ENCODE measurements at regions not wholly inside any gene's neighbourhood (a gene's known extent, or its start where the extent isn't known, plus 50 kb on each side); places are given as distances from the start of the nearest gene placed in this dataset.

DNA sequence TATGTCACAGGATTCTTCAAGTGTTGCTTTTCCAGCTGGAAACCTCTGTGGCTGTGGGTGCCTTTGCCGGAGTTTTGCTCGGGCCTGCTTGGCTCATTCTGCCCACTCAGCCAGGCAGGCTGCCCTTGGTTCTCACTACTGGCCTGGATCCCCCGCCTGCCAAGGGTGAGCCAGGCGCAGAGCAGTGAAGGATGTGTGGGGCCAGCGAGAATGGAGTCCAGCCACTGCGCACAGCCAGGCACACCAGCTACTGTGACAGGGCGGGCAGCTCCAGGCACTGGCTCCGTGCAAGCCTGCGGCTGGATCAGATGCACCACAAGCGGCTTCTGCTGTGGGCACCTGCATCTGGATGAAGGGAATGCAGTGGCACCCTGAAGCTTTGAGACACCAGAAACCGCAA, 257.1 kb downstream of the RPRM start:
- no peaks in the 10 kb centered on the region for H3K27me3 ChIP-seq (replicated peaks in 1 of 7)
- no peak overlapping the region for H3K4me3 ChIP-seq
- no peak overlapping the region for H3K27ac ChIP-seq
- no peaks in the 10 kb centered on the region for H3K36me3 ChIP-seq
- no peaks in the 10 kb centered on the region for H3K4me1 ChIP-seq
- no peak for DNase-seq
- WGBS, 5 donors, result 89 to 96% (median 91%) methylated on average over 6 to 11 of the region's 11 CpGs
- intact Hi-C loops (cut with DNase I; ENCODE audit: low total_unique reads), result no loop called here
- peaks cover 0 to 37% (median 19%) of the 10 kb centered on the region in 8 donors for H3K9me3 ChIP-seq
- TF ChIP-seq POLR2A (IDR thresholded peaks at IDR 0.05) (no peak), POLR2AphosphoS5 (IDR thresholded peaks at IDR 0.05) (no peak)
- TF ChIP-seq, protein P1, sequence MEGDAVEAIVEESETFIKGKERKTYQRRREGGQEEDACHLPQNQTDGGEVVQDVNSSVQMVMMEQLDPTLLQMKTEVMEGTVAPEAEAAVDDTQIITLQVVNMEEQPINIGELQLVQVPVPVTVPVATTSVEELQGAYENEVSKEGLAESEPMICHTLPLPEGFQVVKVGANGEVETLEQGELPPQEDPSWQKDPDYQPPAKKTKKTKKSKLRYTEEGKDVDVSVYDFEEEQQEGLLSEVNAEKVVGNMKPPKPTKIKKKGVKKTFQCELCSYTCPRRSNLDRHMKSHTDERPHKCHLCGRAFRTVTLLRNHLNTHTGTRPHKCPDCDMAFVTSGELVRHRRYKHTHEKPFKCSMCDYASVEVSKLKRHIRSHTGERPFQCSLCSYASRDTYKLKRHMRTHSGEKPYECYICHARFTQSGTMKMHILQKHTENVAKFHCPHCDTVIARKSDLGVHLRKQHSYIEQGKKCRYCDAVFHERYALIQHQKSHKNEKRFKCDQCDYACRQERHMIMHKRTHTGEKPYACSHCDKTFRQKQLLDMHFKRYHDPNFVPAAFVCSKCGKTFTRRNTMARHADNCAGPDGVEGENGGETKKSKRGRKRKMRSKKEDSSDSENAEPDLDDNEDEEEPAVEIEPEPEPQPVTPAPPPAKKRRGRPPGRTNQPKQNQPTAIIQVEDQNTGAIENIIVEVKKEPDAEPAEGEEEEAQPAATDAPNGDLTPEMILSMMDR (IDR thresholded peaks at IDR 0.05 in 8 of 11, conservative IDR thresholded peaks at IDR 0.05 in 3 of 11), result no peak

DNA sequence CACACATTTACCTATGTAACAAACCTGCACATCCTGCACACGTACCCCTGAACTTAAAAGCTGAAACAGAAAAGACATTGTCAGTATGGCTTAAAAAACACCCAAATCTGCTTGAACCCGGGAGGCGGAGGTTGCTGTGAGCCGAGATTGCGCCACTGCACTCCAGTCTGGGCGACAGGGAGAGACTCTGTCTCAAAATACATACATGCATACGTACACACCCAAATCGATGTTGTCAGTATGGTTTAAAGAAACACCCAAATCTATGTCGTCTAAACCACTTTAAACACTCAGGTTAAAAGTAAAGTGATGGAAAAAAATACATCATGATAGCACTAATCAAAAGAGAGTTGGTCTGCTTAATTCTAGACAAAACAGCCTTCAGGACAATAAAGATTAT, 257.5 kb downstream of the RPRM start:
- Histone ChIP-seq H3K4me3 (no peak overlapping the region), H3K4me1 (no peaks in the 10 kb centered on the region), H3K27ac (no peak overlapping the region), H3K36me3 (no peaks in the 10 kb centered on the region), H3K9me3 (peaks cover 0 to 36% (median 18%) of the 10 kb centered on the region in 8 donors), H3K27me3 (replicated peaks in 1 of 7) (no peaks in the 10 kb centered on the region)
- WGBS, 5 donors, result 82 to 91% (median 85%) methylated on average over 9 of the region's 9 CpGs
- no peak for DNase-seq
- intact Hi-C loops (cut with DNase I; ENCODE audit: low total_unique reads), result no loop called here
- no peak for TF ChIP-seq POLR2AphosphoS5 (IDR thresholded peaks at IDR 0.05)
- TF ChIP-seq, protein P1 (IDR thresholded peaks at IDR 0.05 in 8 of 11, conservative IDR thresholded peaks at IDR 0.05 in 3 of 11), result no peak
- no peak for TF ChIP-seq POLR2A (IDR thresholded peaks at IDR 0.05)

DNA sequence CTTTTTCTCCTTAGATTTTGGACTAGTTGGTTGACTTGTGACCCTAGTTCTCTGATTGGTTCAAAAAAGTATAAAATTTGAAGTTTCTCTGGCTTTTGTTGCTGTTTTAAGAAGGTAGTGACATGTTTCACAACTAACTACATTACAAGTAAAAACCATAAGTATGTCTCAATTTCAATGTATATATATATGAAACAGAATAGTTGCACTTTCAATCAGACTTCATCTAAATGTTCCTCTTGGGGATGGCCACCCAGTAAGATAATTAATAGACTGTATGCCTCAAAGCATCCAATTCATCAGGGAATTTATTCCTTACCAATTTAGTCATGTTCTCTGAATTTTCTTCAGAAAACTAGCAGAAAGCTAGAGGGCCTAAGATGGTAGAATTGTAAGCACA, 259.7 kb downstream of the RPRM start:
- no peak overlapping the region for H3K27ac ChIP-seq
- H3K27me3 ChIP-seq (replicated peaks in 1 of 7), result no peaks in the 10 kb centered on the region
- H3K36me3 ChIP-seq, result no peaks in the 10 kb centered on the region
- peaks cover 0 to 13% (median 0%) of the 10 kb centered on the region in 8 donors for H3K9me3 ChIP-seq
- intact Hi-C loops (cut with DNase I; ENCODE audit: low total_unique reads), result no loop called here
- H3K4me1 ChIP-seq, result no peaks in the 10 kb centered on the region
- no peak overlapping the region for H3K4me3 ChIP-seq
- no peak for DNase-seq
- TF ChIP-seq POLR2A (IDR thresholded peaks at IDR 0.05) (no peak), POLR2AphosphoS5 (IDR thresholded peaks at IDR 0.05) (no peak)
- TF ChIP-seq, protein P1 (IDR thresholded peaks at IDR 0.05 in 8 of 11, conservative IDR thresholded peaks at IDR 0.05 in 3 of 11), result no peak

DNA sequence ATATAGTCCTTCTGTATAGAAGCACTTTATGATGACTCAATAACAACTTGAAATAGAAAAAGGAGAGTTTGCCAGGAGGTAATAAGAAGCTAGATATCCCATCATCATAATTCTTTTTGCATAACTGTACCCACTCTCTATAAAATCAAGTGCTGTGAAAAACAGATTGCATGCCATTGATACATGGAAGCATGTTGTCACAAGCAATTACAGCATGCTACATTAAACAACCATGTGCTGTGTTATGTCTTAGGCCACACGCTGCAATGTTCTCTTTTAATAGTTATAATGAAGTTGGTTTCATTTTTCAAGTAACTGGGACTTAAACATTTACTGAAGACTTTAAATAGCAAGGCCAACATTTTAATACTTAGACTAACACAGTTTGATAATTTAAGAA, 264.2 kb downstream of the RPRM start:
- TF ChIP-seq POLR2AphosphoS5 (IDR thresholded peaks at IDR 0.05) (no peak), POLR2A (IDR thresholded peaks at IDR 0.05) (no peak)
- Histone ChIP-seq H3K9me3 (no peaks in the 10 kb centered on the region), H3K27me3 (replicated peaks in 1 of 7) (no peaks in the 10 kb centered on the region), H3K4me1 (no peaks in the 10 kb centered on the region), H3K36me3 (no peaks in the 10 kb centered on the region), H3K27ac (no peak overlapping the region), H3K4me3 (no peak overlapping the region)
- 65 to 76% (median 71%) methylated on average over 1 of the region's 1 CpG for WGBS, 5 donors
- no peak for DNase-seq
- intact Hi-C loops (cut with DNase I; ENCODE audit: low total_unique reads), result no loop called here

DNA sequence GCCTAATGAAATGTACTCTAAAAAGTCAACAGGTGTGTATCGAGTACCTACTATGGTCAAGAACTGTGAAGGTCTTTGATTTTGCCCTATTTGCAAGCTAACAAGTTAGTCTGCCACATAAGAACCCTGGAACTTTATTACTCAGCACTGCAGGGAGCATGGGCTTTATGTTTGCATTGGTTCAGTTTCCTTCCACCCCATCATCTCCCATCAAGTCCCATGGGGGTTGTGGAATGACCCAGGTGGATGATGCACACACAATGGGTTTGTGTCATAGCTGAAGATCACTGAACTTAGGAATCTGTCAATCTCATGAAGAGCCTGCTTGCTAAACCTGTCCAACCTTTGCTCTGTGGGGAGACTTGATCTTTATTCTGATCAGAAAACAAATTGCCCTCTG, 265.5 kb downstream of the RPRM start:
- H3K4me1 ChIP-seq, result no peaks in the 10 kb centered on the region
- H3K9me3 ChIP-seq, result no peaks in the 10 kb centered on the region
- no peak overlapping the region for H3K27ac ChIP-seq
- WGBS, 5 donors, result 79 to 95% (median 80%) methylated on average over 1 of the region's 1 CpG
- no peaks in the 10 kb centered on the region for H3K27me3 ChIP-seq (replicated peaks in 1 of 7)
- intact Hi-C loops (cut with DNase I; ENCODE audit: low total_unique reads), result no loop called here
- DNase-seq, result no peak
- H3K36me3 ChIP-seq, result no peaks in the 10 kb centered on the region
- TF ChIP-seq, protein P1 (IDR thresholded peaks at IDR 0.05 in 8 of 11, conservative IDR thresholded peaks at IDR 0.05 in 3 of 11), result no peak
- TF ChIP-seq POLR2AphosphoS5 (IDR thresholded peaks at IDR 0.05) (no peak), POLR2A (IDR thresholded peaks at IDR 0.05) (no peak)
- no peak overlapping the region for H3K4me3 ChIP-seq

Data from spleen (tissue), 11 donors.